Activated CD4-positive, alpha-beta T cell treated with anti-CD3 and anti-CD28 coated beads, Interleukin-2, amount 50 U/mL, for 24 hours (primary cell): ENCODE measurements at regions not wholly inside any gene's neighbourhood (a gene's known extent, or its start where the extent isn't known, plus 50 kb on each side); places are given as distances from the start of the nearest gene placed in this dataset.

Experiments
- DNase-seq, 2 donors: peaks; one replicate each; pipeline ENCODE4 v3.0.0-alpha.2; 2020; ENCODE audit warnings: low read depth in 1 of 2, low spot score in 1 of 2

DNA sequence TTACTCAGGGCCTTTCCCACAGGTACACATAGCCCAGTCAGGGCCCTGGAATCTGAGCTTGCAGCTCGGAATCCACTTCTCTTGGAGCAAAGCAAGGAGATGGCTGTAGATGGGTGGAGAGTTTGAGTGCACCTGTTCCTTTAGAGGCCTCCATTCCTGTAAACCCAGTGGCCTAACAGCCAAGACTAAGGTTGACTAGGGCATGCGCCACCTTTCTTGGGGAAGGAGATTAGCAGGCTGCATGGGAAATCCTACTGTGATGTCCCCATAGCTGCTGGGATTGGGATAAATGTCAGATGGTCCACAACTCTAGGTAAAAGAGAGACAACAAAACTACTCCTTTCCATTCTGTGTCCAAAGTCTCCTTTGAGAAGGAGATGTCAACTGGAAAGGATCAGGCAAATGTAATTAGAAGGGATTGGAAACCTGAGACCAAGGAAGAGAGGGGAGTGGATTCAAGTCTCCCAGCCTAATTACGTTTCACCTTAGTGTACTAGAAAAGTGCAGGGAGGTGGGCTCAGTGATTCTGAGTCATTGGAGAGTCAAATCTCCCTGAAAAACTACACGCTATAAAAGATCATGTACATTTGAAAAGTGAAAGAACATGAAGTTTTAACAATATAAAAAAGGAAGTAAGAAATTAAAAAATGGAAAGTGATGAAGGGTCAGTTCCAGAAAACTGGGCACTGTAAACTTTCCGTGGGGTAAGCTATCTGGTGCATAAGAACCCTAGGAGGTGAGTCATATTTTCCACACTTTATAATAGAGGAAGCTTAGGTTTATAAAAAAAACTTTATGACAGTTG is 104.2 kb downstream of the SEC61B start:
- DNase-seq = no peak

DNA sequence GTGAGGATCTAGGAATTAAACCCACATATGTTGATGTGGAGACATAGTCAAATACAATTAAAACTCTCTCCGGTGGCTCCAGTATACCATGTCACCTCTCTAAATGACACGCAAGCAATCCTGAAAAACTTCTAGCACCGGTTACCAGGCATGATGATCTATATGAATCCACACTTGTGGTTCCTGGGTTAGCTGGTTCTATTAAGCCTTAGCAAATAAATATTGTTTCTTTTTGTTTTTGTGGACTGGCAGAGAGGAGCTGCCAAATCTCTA is 104.8 kb downstream of the SEC61B start:
- DNase-seq = no peak

GRCh38 chr9:99327667-99328066 is 105.6 kb downstream of the SEC61B start:
- no peak for DNase-seq

- DNase-seq = no peak
Measured at GRCh38 chr9:99335280-99335679, 113.2 kb downstream of the SEC61B start.

DNA sequence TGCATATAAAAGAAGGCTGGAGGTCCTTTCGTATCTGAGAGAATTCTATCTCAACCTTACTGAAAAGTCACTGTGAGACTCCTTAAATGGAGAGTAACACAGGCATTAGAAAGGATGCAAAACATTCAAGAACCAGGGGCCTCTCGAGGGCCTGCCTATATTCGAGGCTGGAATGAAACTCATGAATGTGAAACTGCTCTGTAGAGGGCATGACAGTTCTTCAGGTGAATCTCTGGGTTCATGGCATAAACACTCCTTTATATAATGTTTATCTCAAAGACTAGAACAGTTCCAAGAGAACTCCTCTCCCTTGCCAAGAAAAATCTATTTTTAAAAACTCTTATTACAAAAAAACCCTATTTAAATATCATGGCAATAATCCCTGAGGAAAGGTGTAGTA is 113.9 kb downstream of the SEC61B start:
- no peak for DNase-seq

DNA sequence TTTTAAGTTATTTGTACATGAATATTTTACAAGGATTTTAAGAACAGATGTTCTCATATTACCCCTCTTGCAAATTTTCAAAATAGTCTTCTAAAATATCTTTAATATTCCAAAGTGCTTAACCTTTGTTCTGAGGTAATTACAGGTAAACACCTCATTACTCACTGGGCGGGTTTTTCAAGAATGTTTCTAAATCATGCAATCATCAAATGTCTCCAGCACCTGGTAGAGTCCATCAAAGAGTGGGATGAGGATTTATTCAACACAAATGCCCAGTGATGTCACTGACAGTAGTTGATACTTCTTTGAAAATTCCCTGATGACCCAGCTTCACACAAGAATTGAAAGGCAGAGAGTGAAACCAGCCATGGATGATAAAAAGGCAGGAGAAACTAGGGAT is 114.4 kb downstream of the SEC61B start:
- no peak for DNase-seq

- no peak for DNase-seq
Measured at GRCh38 chr9:99340281-99340680, 118.2 kb downstream of the SEC61B start.

- no peak for DNase-seq
Measured at GRCh38 chr9:99341686-99342085, 119.6 kb downstream of the SEC61B start.

- DNase-seq = no peak
Measured at GRCh38 chr9:99345451-99345850, 123.4 kb downstream of the SEC61B start.

- DNase-seq = no peak
Measured at GRCh38 chr9:99345942-99346341, 123.9 kb downstream of the SEC61B start.

DNA sequence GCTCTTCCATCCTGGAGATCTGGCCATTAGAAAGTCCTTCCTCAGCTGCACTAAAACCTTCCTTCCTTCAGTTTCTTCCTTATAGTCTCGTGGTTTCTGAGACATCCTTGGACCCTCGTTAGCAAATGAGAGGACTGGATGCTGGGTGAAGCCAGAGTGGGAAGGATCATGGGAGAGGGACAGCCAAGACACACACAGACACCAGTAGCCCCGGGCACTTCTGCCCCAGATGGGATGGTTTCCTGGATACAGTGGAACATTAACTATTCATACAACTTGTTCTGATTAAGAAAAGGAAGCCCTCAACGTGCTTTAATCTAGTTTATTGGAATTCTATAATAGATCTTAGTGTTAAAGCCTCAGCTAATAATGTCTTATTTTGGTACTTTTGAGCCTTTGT is 125.5 kb downstream of the SEC61B start:
- no peak for DNase-seq

- DNase-seq = no peak
Measured at GRCh38 chr9:99348289-99348688, 126.2 kb downstream of the SEC61B start.

DNA sequence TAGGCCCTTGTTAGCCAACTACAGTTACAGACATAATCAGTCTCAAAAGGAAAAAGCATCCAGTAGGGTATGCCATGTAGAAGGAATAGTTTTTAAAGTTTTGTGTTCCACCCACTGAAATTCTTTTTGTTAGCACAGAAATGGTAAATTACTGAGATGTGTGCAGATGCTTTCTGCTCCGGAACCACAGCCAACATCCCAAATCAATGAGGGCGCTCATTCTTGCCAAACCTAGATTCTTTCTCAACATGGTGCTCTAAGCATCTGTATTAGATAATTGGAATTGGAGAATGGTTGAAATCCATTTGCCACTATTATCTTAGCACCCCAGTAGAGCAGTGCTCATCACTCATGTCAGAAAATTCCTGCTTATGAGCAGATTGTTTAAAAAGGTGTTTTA is 127.8 kb downstream of the SEC61B start:
- DNase-seq = no peak

DNA sequence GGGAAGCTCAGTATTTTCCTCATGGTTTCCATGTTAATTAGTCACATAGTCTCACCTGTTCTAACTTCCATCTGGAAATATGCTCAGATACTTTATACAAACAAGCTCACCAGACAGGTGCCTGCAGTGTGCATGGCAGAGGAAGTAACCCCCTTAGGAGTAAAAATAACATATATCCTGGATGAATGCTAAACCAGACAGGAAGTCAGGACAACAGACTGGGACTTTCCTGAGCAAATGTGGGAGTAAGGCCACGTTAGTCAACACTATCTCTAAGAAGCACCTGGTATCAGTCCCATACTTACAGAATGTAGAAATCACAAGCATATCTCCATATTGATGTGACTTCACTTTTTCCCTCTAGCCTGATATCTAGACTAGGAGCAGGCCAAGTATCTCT is 128.4 kb downstream of the SEC61B start:
- no peak for DNase-seq

- no peak for DNase-seq
Measured at GRCh38 chr9:99351647-99352046, 129.6 kb downstream of the SEC61B start.

- no peak for DNase-seq
Measured at GRCh38 chr9:99352826-99353225, 130.7 kb downstream of the SEC61B start.

DNA sequence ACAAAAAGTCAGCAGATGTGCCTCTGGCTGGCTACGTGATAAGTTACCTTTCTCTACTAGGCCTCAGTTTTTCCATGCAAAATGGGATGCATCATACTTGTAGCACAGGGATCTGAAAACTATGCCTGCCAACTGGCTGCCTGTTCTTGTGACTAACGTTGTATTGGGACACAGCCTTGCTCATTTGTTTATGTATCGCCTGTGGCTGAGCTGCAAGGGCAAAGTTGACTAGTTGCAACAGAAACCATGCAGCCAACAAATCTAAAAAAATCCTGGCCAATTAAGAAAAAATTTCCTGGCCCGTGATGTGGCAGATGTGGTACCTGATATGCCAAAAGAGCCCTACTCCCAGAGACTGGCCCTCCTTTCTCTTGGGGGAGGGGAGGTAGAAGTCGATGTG is 131.3 kb downstream of the SEC61B start:
- no peak for DNase-seq

DNA sequence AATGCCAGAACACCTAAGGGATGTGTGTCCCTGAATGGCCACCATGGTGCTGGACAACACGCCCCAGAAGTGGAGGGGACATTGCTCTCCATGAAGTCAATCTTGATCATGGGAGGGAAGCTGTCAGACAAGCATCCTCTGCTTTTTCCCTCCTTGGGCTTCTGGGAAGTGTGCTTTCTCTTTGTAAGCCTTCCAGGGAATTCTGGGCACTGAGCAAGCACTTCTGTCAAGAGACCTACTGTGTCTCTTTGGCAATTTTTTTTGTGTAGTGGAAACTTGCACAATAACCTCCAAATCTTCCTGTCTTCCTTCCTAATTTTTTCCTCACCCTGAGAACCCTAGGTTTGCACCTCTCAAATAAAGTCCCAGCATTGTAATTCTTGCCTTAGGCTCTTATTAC is 132.0 kb downstream of the SEC61B start:
- DNase-seq = no peak

DNA sequence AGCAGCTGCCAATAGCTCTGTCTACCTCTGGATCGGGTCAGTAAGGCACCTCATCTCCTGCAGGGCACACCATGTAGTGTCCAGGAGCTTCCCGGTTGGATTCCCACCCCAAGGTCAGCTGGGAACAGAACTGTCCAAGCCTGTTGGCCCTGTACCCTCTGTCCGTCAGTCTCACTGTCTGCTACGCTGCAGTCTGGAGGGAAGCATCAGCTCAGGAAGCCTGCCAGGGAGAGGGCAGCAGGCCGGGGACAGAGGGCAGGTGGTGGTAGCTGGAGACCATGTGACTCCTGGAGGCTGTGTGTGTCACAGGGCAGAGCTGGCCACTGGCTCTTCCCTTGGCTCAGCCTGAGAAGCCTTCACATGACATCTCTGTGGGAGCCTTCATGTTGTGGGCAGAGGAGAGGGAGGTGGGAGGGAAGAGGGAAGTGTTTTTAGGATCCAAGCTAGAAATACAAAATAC is 134.5 kb downstream of the SEC61B start:
- DNase-seq = no peak

DNA sequence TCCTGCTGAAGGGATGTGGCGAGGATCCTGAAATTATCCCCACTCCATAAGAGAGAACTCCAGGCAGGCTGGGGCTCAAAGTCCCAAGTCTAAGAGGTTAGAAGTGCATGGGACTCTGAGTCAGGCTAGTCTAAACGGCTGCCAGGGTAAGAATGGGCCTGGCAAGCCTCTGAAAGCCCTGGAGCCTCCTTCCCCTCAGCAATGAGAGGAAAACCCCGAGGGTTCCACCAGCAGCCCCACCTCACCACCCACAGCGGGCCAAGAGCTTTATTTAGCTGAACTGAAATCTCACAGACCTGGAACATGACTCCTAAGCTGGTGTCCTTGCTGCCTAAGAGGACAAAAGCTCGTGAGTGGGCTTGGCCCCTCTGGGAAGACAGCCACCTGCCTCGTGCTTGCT is 135.5 kb downstream of the SEC61B start:
- DNase-seq = no peak

- no peak for DNase-seq
Measured at GRCh38 chr9:99358668-99359067, 136.6 kb downstream of the SEC61B start.

DNA sequence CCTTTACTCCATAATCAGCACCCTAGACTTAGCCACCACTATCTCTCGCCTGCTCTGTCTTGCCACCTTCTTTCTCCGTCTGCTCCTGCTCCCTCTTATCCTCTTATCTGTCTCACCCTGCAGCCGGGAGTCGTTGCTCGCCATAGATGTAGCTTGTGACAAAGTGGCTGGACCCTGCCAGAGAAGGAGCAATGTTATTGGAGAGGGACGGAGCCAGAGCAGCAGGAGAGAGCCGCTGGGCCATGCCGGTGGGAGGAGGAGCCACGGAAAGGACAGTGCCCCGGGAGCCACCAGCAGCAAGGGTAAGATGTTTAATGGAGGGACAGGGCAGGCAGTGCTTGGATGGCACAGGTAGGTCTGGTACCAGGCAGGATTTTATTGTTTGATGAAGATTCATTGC is 137.3 kb downstream of the SEC61B start:
- no peak for DNase-seq

DNA sequence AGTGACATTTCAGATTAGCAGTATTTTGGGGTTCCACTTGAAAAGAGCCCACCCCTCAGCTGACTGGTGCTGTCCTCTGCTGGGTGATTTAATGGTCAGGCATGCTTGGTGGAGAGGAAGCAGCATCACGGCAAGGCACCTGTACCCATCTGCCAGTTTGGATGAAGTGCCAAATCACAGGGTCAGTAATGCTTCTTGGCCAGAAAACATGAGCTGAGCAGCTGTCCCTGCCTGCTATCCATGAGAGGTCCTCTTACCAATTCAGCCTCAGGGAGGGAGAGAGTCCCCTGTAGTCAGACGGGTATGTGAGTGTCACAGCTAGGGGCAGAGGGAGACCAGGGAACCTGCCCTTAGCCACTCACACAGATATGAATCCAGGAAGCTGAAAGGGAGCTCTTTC is 137.9 kb downstream of the SEC61B start:
- no peak for DNase-seq

DNA sequence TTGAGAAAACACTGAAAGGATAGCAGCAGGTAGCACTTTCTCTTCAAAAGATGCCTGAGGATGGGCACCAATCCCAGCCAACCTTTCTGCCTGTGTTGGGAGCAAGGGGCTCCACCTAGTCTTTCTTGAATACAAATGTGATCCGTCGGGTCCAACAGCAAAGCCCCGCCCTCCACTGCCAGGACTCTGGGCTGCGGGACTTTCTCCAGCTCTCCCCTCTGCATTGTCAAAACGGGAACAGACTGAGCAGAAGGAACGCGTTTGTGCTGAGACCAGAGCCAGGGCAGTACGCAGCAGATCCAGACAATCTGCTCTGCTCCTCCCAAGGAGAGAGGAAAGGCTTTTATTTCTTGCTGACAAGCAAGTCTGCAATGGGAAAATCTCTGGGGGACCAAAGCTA is 139.7 kb downstream of the SEC61B start:
- no peak for DNase-seq
